RWPE1 (cell line): ENCODE measurements at regions not wholly inside any gene's neighbourhood (a gene's known extent, or its start where the extent isn't known, plus 50 kb on each side); places are given as distances from the start of the nearest gene placed in this dataset.

Experiments
- CTCF ChIA-PET: fragments of 350-600 bp; sonication (Branson Sonifier 250); formaldehyde crosslinking; extraction: SDS; loops from one replicate; lab custom pipeline; 2021; lab: Yijun Ruan, JAX
- POLR2A ChIA-PET: fragments of 400-600 bp; formaldehyde crosslinking; extraction: SDS; loops from one replicate; lab custom pipeline; 2020; ENCODE audit warnings: antibody characterized with exemption; ENCODE audit not compliant: low non-redundant PET; lab: Yijun Ruan, JAX
- DNase-seq: peaks from one replicate; pipeline ENCODE4 v3.0.0; 2012; ENCODE audit warnings: low spot score
- H3K27ac ChIP-seq: fragments of 450-650 bp; 2 replicates; pipeline ENCODE4 v1.5.1; 2017
- TF ChIP-seq, protein P1 (sequence below): fragments of 450-650 bp; conservative IDR thresholded peaks from 2 replicates; pipeline ENCODE4 v1.5.1; 2017; ENCODE audit warnings: low read depth, mild to moderate bottlenecking

GRCh38 chr16:51651061-51651466 lies 500.0 kb upstream of the SALL1 start:
- ChIA-PET POLR2A (no interaction called here), CTCF (no interaction called here)
- H3K27ac ChIP-seq: no peak overlapping the region
- DNase-seq: no peak
- TF ChIP-seq, protein P1, sequence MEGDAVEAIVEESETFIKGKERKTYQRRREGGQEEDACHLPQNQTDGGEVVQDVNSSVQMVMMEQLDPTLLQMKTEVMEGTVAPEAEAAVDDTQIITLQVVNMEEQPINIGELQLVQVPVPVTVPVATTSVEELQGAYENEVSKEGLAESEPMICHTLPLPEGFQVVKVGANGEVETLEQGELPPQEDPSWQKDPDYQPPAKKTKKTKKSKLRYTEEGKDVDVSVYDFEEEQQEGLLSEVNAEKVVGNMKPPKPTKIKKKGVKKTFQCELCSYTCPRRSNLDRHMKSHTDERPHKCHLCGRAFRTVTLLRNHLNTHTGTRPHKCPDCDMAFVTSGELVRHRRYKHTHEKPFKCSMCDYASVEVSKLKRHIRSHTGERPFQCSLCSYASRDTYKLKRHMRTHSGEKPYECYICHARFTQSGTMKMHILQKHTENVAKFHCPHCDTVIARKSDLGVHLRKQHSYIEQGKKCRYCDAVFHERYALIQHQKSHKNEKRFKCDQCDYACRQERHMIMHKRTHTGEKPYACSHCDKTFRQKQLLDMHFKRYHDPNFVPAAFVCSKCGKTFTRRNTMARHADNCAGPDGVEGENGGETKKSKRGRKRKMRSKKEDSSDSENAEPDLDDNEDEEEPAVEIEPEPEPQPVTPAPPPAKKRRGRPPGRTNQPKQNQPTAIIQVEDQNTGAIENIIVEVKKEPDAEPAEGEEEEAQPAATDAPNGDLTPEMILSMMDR: no peak

DNA sequence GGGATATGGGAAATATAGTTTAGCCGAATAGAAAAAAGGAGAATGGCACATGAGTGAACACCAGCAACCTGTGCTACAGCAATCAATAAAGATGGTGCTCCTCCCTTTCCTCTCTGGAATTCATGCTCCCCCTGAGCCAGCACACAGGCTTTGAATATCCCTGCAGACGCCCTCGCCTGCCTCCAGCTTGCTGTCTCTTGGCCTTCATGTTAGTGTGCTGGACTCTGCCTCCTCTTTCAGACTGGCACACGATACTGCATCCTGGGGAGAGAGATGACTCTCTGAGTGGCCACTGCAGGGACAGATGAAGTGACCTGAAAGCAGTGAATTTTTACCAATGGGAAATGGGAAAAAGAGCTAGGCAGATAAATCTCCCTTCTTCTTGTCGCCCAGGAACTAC lies 498.6 kb upstream of the SALL1 start:
- TF ChIP-seq, protein P1: no peak

DNA sequence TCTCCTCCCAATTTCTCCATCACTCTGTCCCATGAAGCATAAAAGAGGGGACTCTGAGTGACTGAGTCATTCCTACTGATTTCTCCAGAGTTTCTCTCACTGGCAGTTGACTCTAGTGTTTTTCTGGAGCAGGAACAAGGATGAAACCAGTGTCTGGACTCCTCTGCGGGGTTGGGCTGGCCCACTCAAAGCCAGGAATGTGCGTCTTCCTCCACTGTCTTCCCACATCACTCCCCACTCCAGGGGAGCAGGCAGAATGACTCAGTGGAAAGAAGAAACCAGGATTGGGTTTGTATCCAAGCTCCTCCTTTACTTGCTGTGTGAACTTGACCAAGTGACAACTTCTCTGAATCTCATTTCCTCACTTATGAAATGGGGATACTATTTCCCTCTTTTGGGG lies 497.5 kb upstream of the SALL1 start:
- POLR2A ChIA-PET: no interaction called here
- no peak for DNase-seq
- CTCF ChIA-PET: no interaction called here
- no peak overlapping the region for H3K27ac ChIP-seq
- TF ChIP-seq, protein P1: no peak

More for the DNA sequence above, 498.6 kb upstream of the SALL1 start:
- CTCF ChIA-PET: no interaction called here
- no peak overlapping the region for H3K27ac ChIP-seq
- DNase-seq: no peak
- POLR2A ChIA-PET: no interaction called here

- no peak for DNase-seq
- H3K27ac ChIP-seq: no peak overlapping the region
- ChIA-PET CTCF (no interaction called here), POLR2A (no interaction called here)
- TF ChIP-seq, protein P1: no peak
Measured at GRCh38 chr16:51641191-51641765, 490.2 kb upstream of the SALL1 start.

DNA sequence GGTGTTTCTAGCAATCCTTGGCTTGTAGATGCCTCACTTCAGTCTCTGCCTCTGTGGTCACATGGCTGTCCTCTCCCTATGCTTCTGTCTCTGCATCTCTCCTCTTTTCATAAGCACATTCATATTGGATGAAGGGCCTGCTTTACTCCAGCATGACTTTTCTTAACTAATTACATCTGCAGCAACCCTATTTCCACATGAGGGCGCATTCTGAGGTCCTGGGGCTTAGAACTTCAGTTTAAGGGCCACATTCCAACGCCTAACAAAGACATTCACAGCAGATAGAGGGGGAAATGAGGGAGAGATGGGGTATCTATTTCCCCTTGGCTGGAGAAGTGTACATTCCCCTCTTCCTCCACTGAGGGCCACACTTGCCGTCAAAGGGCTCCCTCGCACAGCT lies 489.1 kb upstream of the SALL1 start:
- H3K27ac ChIP-seq: no peak overlapping the region
- TF ChIP-seq, protein P1: no peak
- ChIA-PET POLR2A (no interaction called here), CTCF (interaction anchor here (0.7 kb wide), 1 partner anchor 14 kb away, joined by 4 read pairs; no protein-coding TSS in a partner anchor)
- no peak for DNase-seq

DNA sequence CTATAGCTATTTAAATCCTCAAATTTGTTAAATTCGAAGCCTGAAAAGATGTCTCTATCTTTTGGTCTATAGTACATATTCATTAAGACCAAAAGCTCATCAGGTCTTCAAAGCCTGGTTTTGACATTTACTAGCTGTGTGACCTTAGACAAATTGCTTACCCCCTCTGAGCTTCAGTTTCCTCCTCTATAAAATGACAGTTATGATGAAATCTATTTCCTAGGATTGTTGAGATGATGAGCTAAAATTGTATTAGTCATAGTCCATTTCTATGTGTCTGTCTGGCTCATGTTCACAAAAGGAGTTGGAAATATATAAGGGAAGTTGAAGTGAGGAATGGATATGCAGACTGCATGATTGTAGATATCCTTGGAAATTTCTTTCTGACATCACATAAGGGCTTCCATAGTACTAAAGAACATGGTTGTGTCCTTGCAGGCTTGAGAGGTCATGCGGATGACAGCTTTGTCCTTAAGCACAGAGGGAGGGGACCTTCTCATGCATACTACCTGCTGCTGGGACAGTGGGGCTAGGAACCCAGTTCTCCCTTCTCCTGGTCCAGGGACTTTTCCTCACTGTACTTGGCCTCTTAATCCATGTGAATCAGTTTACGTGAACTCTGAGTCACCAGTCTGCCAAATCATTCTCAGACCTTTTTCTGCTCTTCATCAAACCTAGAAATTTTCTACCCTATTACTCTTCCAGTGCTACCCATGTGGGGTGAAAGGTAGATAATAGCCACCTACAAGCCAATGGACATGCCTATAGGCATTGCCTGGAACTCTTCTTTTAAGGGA lies 487.5 kb upstream of the SALL1 start:
- TF ChIP-seq, protein P1: no peak
- H3K27ac ChIP-seq: no peak overlapping the region
- ChIA-PET POLR2A (no interaction called here), CTCF (interaction anchor here (0.7 to 1.4 kb wide), 2 partner anchors 14 to 263 kb away, joined by 3 read pairs; no protein-coding TSS in a partner anchor)
- DNase-seq: peak; percentile 28
